Upper lobe of right lung (tissue), 1 donor: ENCODE measurements at regions not wholly inside any gene's neighbourhood (a gene's known extent, or its start where the extent isn't known, plus 50 kb on each side); places are given as distances from the start of the nearest gene placed in this dataset.
"Not testable (repeated sequence)": the region's sequence is repeated elsewhere in the genome, so short reads cannot be mapped to it uniquely, and the experiment has no call there.

Experiments used
- ATAC-seq: fragments of 200-7000 bp; cut with Tn5 transposase; one replicate; pipeline ENCODE4 v1.9.1; 2020; ENCODE audit warnings: mild to moderate bottlenecking, moderate library complexity
- DNase-seq: peaks from one replicate; pipeline ENCODE4 v3.0.0-alpha.2; 2020
- H3K27ac ChIP-seq: fragments of 200-600 bp; one replicate; pipeline ENCODE4 v1.8.0; 2022
- H3K27me3 ChIP-seq: fragments of 200-600 bp; one replicate; pipeline ENCODE4 v1.8.0; 2022; ENCODE audit warnings: mild to moderate bottlenecking
- H3K36me3 ChIP-seq: fragments of 200-600 bp; one replicate; pipeline ENCODE4 v1.8.0; 2022
- H3K4me1 ChIP-seq: fragments of 200-600 bp; one replicate; pipeline ENCODE4 v1.8.0; 2022
- H3K4me3 ChIP-seq: fragments of 200-600 bp; one replicate; pipeline ENCODE4 v1.8.0; 2022; ENCODE audit warnings: mild to moderate bottlenecking
- H3K9me3 ChIP-seq: fragments of 200-600 bp; one replicate; pipeline ENCODE4 v1.8.0; 2022
- CTCF ChIP-seq: fragments of 200-600 bp; IDR thresholded peaks from one replicate; pipeline ENCODE4 v1.8.0; 2022; ENCODE audit warnings: antibody characterized with exemption
- intact Hi-C: fragments of 100-400 bp; cut with DNase I; formaldehyde crosslinking; loops from one replicate; pipeline ENCODE4 v1.11.0; 2022
- donor health status: DM: no; HTN: yes; CAD: no; lungs with severe emphysema.

- DNase-seq (no peak), ATAC-seq (peak; percentile 40)
- no peak overlapping the region for H3K27ac ChIP-seq
- no peaks in the 10 kb centered on the region for H3K9me3 ChIP-seq
- H3K36me3 ChIP-seq, result no peaks in the 10 kb centered on the region
- no peaks in the 10 kb centered on the region for H3K4me1 ChIP-seq
- intact Hi-C loops, result no loop called here
- no peaks in the 10 kb centered on the region for H3K27me3 ChIP-seq
- H3K4me3 ChIP-seq, result no peak overlapping the region
- no peak for TF ChIP-seq CTCF
Observed at GRCh38 chr5:28809811-28810750, 1771.7 kb upstream of the CDH9 start.

- ATAC-seq, result peak; percentile 38
- Histone ChIP-seq H3K27ac (no peak overlapping the region), H3K4me3 (no peak overlapping the region), H3K9me3 (no peaks in the 10 kb centered on the region), H3K4me1 (no peaks in the 10 kb centered on the region), H3K27me3 (no peaks in the 10 kb centered on the region), H3K36me3 (no peaks in the 10 kb centered on the region)
- DNase-seq, result no peak
- intact Hi-C loops, result no loop called here
- no peak for TF ChIP-seq CTCF
Observed at GRCh38 chr5:28808967-28809810, 1770.8 kb upstream of the CDH9 start.

GRCh38 chr5:28807195-28807729, 1768.9 kb upstream of the CDH9 start:
- H3K27me3 ChIP-seq, result no peaks in the 10 kb centered on the region
- no peaks in the 10 kb centered on the region for H3K4me1 ChIP-seq
- intact Hi-C loops, result no loop called here
- TF ChIP-seq CTCF, result no peak
- no peaks in the 10 kb centered on the region for H3K9me3 ChIP-seq
- DNase-seq, result no peak
- H3K4me3 ChIP-seq, result no peak overlapping the region
- no peaks in the 10 kb centered on the region for H3K36me3 ChIP-seq
- ATAC-seq, result no peak
- H3K27ac ChIP-seq, result no peak overlapping the region

GRCh38 chr5:28799035-28799434, 1760.6 kb upstream of the CDH9 start:
- intact Hi-C loops, H3K27me3 ChIP-seq, H3K4me1 ChIP-seq, H3K4me3 ChIP-seq, DNase-seq, H3K36me3 ChIP-seq, ATAC-seq, H3K27ac ChIP-seq, H3K9me3 ChIP-seq: not testable (repeated sequence)

- Histone ChIP-seq H3K4me3 (no peak overlapping the region), H3K4me1 (no peaks in the 10 kb centered on the region), H3K36me3 (no peaks in the 10 kb centered on the region), H3K9me3 (no peaks in the 10 kb centered on the region), H3K27ac (no peak overlapping the region), H3K27me3 (no peaks in the 10 kb centered on the region)
- DNase-seq, result no peak
- intact Hi-C loops, result no loop called here
- ATAC-seq, result no peak
- TF ChIP-seq CTCF, result no peak
Observed at GRCh38 chr5:28788954-28789353, 1750.6 kb upstream of the CDH9 start.
